Kidney (tissue), 13 donors: ENCODE measurements at regions not wholly inside any gene's neighbourhood (a gene's known extent, or its start where the extent isn't known, plus 50 kb on each side); places are given as distances from the start of the nearest gene placed in this dataset.

Experiments used
- DNase-seq, 5 donors: peaks; one replicate each; pipeline ENCODE4 v3.0.0-alpha.2; 2013 to 2020
- FAIRE-seq: peaks from 2 replicates; lab custom pipeline; 2012; peaks lifted over from hg19 to GRCh38; lab: Jason Lieb, UNC
- H3K27ac ChIP-seq, 2 donors: one replicate each; pipeline ENCODE4 v1.7.0; 2013; ENCODE audit warnings: low read depth in 2 of 2, low read length in 2 of 2, inconsistent platforms in 1 of 2
- H3K27me3 ChIP-seq: one replicate; pipeline ENCODE4 v1.7.1; 2013; ENCODE audit warnings: low read length, inconsistent platforms; ENCODE audit not compliant: control insufficient read depth, insufficient read depth
- H3K36me3 ChIP-seq, 3 donors: one replicate each; pipeline versions ENCODE4 v1.7.0 to v1.7.1; 2013; ENCODE audit warnings: low read length in 3 of 3, control low read depth in 1 of 3, inconsistent platforms in 1 of 3; ENCODE audit not compliant: insufficient read depth in 3 of 3, control insufficient read depth in 2 of 3
- H3K4me1 ChIP-seq, 3 donors: one replicate each; pipeline versions ENCODE4 v1.7.0 to v1.7.1; 2013; ENCODE audit warnings: low read length in 3 of 3, inconsistent platforms in 1 of 3, low read depth in 1 of 3; ENCODE audit not compliant: control insufficient read depth in 2 of 3, insufficient read depth in 2 of 3
- H3K4me3 ChIP-seq, 3 donors: one replicate each; pipeline versions ENCODE4 v1.7.0 to v1.8.1; 2013; ENCODE audit warnings: low read length in 3 of 3, control low read depth in 1 of 3, inconsistent platforms in 1 of 3
- H3K9ac ChIP-seq, 3 donors: one replicate each; pipeline versions ENCODE4 v1.7.0 to v1.7.1; 2013; ENCODE audit warnings: low read length in 3 of 3, control low read depth in 1 of 3, inconsistent platforms in 1 of 3
- H3K9me3 ChIP-seq, 3 donors: one replicate each; pipeline versions ENCODE4 v1.7.0 to v1.7.1; 2013; ENCODE audit warnings: low read length in 3 of 3, control low read depth in 1 of 3, inconsistent platforms in 1 of 3; ENCODE audit not compliant: control insufficient read depth in 2 of 3, insufficient read depth in 1 of 3
- intact Hi-C: fragments of 100-400 bp; cut with DNase I; formaldehyde crosslinking; loops from one replicate; pipeline ENCODE4 v1.11.1; 2022
- TF ChIP-seq, protein P1 (sequence below): IDR thresholded peaks from 3 replicates; pipeline ENCODE4 v1.5.1; 2012; ENCODE audit warnings: mild to moderate bottlenecking, moderate library complexity, borderline replicate concordance; ENCODE audit not compliant: insufficient read depth; ENCODE audit errors: extremely low read depth
- donor health status: control.
- donor health status: control.
- donor health status: control.
- donor health status: control.
- donor health status: control.
- donor health status: DM: yes; HTN: yes; CAD: no.
- donor health status: Normal renal cell carcinoma (clear cell type).

DNA sequence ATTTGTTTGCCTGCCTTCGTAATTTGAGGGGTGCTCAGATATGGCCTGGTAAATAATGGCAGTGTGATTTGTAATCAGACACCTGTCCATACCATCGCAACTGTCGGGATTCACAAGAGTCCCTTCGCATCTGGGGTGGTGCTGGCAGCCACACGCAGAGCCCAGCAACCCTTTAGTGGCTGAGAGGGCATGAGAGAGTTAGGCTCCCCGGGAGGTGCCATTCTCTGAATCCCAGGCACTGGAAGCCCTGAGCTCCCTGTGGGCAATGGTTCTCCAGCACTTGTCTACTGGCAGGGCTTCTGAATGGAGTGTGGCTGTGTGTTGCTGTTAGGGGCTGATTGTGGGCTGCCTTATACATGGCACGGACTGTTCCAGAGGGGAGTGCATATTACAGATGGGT lies 230.1 kb downstream of the EBLN2 start:
- no peak overlapping the region for H3K27ac ChIP-seq
- intact Hi-C loops = no loop called here
- H3K4me3 ChIP-seq = no peak overlapping the region
- H3K9ac ChIP-seq = no peak overlapping the region
- H3K4me1 ChIP-seq = no peaks in the 10 kb centered on the region
- no peaks in the 10 kb centered on the region for H3K9me3 ChIP-seq
- DNase-seq (no peak), FAIRE-seq (no peak)
- TF ChIP-seq, protein P1, sequence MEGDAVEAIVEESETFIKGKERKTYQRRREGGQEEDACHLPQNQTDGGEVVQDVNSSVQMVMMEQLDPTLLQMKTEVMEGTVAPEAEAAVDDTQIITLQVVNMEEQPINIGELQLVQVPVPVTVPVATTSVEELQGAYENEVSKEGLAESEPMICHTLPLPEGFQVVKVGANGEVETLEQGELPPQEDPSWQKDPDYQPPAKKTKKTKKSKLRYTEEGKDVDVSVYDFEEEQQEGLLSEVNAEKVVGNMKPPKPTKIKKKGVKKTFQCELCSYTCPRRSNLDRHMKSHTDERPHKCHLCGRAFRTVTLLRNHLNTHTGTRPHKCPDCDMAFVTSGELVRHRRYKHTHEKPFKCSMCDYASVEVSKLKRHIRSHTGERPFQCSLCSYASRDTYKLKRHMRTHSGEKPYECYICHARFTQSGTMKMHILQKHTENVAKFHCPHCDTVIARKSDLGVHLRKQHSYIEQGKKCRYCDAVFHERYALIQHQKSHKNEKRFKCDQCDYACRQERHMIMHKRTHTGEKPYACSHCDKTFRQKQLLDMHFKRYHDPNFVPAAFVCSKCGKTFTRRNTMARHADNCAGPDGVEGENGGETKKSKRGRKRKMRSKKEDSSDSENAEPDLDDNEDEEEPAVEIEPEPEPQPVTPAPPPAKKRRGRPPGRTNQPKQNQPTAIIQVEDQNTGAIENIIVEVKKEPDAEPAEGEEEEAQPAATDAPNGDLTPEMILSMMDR = no peak
- H3K27me3 ChIP-seq = no peaks in the 10 kb centered on the region
- no peaks in the 10 kb centered on the region for H3K36me3 ChIP-seq

DNA sequence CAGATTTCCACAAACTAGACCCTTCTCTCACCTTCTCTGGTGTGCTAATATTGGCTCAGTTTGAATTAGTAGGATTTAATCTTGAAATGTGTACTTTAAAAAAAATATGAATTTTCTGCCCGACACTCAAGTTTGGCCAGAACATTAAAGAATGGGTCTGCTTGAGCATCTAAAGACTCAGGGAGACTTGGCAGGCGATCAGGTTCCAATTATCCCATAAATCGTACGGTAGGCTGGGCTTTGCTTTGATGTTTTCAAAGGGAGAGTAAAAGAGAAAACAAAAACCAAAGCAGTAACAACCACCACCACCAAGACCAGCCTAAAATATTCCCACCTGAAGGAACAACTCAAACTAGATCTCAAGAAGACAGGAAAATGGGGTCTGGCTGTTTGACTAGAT lies 230.8 kb downstream of the EBLN2 start:
- DNase-seq (peak in 3 of 5 donors; percentile 28 to 77 (median 69)), FAIRE-seq (no peak)
- no peaks in the 10 kb centered on the region for H3K27me3 ChIP-seq
- no peaks in the 10 kb centered on the region for H3K4me1 ChIP-seq
- TF ChIP-seq, protein P1 = no peak
- H3K36me3 ChIP-seq = no peaks in the 10 kb centered on the region
- intact Hi-C loops = no loop called here
- H3K9me3 ChIP-seq = no peaks in the 10 kb centered on the region
- no peak overlapping the region for H3K4me3 ChIP-seq
- no peak overlapping the region for H3K9ac ChIP-seq
- H3K27ac ChIP-seq = no peak overlapping the region

DNA sequence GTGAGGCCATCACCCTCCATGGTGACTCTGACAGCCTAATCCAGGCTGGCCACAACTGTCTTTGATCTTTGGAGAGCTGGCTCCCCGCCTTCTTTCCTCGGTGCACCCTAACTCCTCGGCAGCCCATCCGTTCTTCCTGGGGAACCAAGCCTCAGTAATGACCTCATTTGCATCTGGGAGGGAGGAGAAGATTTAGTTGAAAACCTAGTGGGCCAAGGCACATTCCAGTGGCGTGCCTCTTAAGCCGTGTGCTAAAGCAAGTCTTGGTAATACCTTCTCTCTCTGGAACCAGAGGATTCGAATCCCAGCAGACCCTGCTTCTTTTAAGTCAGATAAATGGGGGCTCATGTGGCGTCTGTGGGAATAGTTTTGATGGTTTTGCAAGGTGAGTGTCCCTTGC lies 233.1 kb downstream of the EBLN2 start:
- no peak for FAIRE-seq
- Histone ChIP-seq H3K9ac (no peak overlapping the region), H3K4me1 (no peaks in the 10 kb centered on the region), H3K27ac (no peak overlapping the region), H3K9me3 (no peaks in the 10 kb centered on the region), H3K4me3 (no peak overlapping the region), H3K36me3 (no peaks in the 10 kb centered on the region), H3K27me3 (no peaks in the 10 kb centered on the region)
- TF ChIP-seq, protein P1 = no peak
- peak in 1 of 5 donors; percentile 21 for DNase-seq
- intact Hi-C loops = no loop called here
